ENCODE measurements at regions not wholly inside any gene's neighbourhood (a gene's known extent, or its start where the extent isn't known, plus 50 kb on each side); places are given as distances from the start of the nearest gene placed in this dataset.

DNA sequence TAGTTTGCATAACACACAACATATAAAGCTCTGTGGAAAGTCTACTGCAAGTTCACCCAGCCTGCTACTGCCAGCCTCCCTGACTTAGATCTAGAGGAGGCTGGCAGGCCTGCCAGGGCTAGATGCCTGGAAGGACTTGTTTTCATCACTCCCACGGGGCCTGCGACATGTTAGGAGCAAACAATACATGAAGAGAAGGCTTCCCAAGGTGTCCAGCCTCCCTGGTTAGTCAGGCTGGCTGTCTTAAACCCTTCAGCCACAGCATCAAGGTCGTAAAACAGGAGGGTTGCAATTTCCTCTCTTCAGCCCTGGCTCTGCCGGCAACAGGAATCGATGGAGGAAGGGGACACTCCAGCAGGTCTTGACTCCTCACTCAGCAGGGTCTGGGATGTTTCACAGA lies 104.5 kb downstream of the NGF start:
- ATAC-seq = peak; percentile 31
- intact Hi-C loops (cut with DNase I) = no loop called here
- DNase-seq (ENCODE audit: missing footprints) = no peak

- no peak for DNase-seq (ENCODE audit: missing footprints)
- no peak for ATAC-seq
- intact Hi-C loops (cut with DNase I) = no loop called here
These were observed 107.8 kb downstream of the NGF start for GRCh38 chr1:115230281-115230680.

- DNase-seq (ENCODE audit: missing footprints) (no peak), ATAC-seq (no peak)
- intact Hi-C loops (cut with DNase I) = no loop called here
These were observed 109.0 kb downstream of the NGF start for GRCh38 chr1:115229016-115229415.

GRCh38 chr1:115228191-115228590 lies 109.9 kb downstream of the NGF start:
- no peak for DNase-seq (ENCODE audit: missing footprints)
- intact Hi-C loops (cut with DNase I) = no loop called here
- ATAC-seq = no peak

DNA sequence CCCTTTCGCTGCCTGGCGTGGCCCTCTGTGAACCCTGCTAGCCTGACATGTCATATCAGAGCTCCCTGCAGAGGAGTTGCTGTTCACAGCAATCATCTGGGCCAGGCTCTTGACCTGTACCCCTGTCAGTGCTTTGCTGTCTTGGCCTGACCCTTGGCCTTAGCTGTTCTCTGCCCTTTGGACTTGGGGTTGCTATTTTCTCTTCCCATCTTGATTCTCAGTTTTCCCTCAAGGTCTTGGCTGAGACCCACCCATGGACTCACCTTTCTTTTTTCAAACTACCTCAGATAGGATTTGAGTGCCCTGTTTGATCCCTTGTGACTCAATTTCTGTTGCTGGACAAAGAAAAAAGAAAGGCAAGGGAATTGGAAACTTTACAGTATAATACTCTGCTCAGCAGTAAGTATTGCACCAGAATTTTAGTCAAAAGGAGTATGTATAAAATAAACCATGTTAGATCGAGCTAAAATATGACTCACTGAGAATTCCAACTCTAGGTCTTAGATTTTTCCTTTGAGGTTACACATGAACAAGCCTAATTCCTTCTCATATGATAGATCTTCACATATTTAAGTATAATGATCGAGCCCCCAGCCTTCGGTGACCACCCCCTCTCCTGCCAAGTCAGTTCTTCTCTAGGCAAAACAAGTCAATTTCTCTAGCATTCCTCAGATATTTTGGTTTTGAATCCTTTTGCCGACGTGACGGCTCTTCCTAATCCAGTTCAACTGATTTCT lies 110.5 kb downstream of the NGF start:
- intact Hi-C loops (cut with DNase I) = no loop called here
- ATAC-seq (no peak), DNase-seq (ENCODE audit: missing footprints) (no peak)

- ATAC-seq = no peak
- DNase-seq (ENCODE audit: missing footprints) = no peak
- intact Hi-C loops (cut with DNase I) = no loop called here
These were observed 111.9 kb downstream of the NGF start for GRCh38 chr1:115225993-115226685.

- intact Hi-C loops (cut with DNase I) = no loop called here
- no peak for ATAC-seq
- no peak for DNase-seq (ENCODE audit: missing footprints)
These were observed 113.4 kb downstream of the NGF start for GRCh38 chr1:115224636-115225035.

- no peak for ATAC-seq
These were observed 115.2 kb downstream of the NGF start for GRCh38 chr1:115222616-115223402.

DNA sequence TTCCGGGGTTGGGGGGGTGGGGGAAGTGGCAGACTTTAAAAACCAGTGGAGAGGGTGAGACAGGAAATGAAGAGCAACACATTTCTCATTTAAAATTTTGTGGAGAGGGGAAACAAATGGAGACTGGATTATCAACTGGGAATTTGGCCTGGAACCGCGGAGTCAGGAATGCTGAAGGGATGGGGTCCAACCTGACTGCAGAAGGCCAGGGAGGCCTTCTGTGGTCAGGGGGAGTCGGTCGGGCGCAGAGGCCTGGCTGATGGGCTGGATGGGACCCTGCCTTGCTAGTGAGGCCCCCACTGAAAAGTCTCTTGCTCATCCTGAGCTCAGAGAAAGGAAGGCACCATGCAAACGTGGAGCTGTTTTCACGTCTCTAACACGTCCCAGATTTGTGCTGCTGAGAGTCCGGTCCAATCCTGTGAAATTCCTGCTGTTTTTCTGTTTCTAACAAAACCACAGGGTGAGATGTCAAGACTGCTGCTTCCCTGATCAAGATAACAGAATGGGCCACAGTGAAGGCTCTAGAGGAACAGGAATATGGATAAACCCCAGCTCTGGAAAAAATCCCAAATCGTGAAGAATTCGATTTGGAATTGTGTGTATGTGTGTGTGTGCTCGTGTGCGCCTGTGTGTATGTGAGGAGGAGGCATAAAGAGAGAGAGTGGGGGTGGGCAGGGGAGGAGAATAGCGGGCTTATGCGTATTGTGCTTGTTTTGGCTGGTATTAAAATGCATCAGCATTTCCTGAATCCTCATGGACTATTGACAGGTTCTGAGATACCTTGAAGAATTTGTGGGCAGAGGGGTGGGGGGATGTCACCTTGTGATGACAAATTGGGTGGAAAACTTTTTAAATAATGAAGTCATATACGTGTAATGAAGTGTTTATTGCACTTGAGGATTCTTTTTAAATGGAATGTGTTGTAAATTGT lies 117.4 kb downstream of the NGF start:
- intact Hi-C loops (cut with DNase I) = no loop called here
- DNase-seq (ENCODE audit: missing footprints) = no peak
- ATAC-seq = no peak

More at GRCh38 chr1:115222616-115223402, 115.2 kb downstream of the NGF start:
- intact Hi-C loops (cut with DNase I) = no loop called here
- no peak for DNase-seq (ENCODE audit: missing footprints)

DNA sequence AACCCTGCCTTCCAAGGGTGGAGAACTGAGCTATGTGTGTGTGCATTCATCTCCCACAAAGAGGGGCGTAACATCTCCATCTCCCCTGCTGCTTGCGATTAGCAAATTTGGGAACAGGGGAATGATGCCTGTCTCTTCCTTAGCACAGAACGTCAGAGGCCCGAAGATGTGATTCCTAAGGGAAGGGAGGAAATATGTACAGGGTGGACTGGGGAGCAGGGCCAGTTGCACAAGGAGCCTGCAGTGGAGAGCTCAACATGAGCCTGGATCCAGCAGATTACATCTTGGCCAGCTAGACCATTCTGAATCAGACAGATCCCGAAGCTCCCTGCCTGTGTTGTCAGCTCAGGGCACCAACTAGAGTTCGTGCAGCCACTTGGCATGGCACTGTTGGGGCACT lies 118.1 kb downstream of the NGF start:
- DNase-seq (ENCODE audit: missing footprints) = peak; percentile 68
- intact Hi-C loops (cut with DNase I) = loop anchor here (5.0 to 10.0 kb wide), 2 partner anchors 47 to 115 kb away; partner anchors contain the start of gene NGF
- peak; percentile 86 for ATAC-seq

GRCh38 chr1:115218699-115219098 lies 119.3 kb downstream of the NGF start:
- intact Hi-C loops (cut with DNase I) = loop anchor here (5.0 to 10.0 kb wide), 2 partner anchors 49 to 116 kb away; partner anchors contain the start of gene NGF
- DNase-seq (ENCODE audit: missing footprints) (no peak), ATAC-seq (no peak)

DNA sequence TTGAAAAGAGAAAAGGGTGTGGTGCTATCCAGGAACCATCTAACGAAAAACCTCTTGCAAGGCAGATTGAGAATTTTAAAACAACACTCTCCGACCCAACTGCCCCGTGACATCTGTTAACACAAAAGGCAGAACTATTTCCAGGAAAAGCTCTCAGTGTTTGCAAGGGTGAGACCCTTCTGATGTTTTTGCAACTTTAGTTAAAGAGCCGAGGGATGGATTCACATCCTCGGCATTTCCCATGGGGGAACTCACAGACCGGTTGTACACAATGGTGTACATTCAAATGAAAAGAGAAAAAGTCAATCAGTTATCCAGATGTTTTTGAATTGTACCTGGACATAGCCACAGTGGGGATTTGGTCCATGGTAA lies 120.0 kb downstream of the NGF start:
- ATAC-seq (no peak), DNase-seq (ENCODE audit: missing footprints) (no peak)
- intact Hi-C loops (cut with DNase I) = loop anchor here (5.0 to 10.0 kb wide), 2 partner anchors 49 to 117 kb away; partner anchors contain the start of gene NGF

- ATAC-seq (peak; percentile 79), DNase-seq (ENCODE audit: missing footprints) (no peak)
- intact Hi-C loops (cut with DNase I) = loop anchor here (5.0 to 10.0 kb wide), 2 partner anchors 50 to 117 kb away; partner anchors contain the start of gene NGF
These were observed 120.7 kb downstream of the NGF start for GRCh38 chr1:115217150-115218033.

GRCh38 chr1:115215703-115216521 lies 122.1 kb downstream of the NGF start:
- intact Hi-C loops (cut with DNase I) = loop anchor here (5.0 to 10.0 kb wide), 2 partner anchors 51 to 119 kb away; partner anchors contain the start of gene NGF
- ATAC-seq (peak; percentile 11), DNase-seq (ENCODE audit: missing footprints) (no peak)

DNA sequence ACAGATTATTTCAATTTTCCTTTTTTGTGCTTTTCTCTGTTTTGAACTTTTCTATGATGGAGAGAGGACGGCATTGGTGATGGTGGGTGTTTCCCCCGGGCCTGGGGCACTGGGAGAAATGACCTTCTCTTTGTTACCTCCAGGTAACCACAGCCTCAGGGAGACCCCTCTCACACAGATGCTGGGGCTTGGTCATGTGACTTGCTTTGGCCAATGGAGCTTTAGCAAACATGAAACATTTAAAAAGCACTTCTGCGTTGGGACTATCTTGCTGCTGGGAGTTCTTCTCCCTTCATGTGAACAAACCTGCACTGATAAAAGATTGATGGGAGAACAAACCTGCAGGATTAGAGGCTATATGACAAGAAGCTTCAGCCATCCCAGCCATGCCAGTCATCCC lies 122.9 kb downstream of the NGF start:
- ATAC-seq (no peak), DNase-seq (ENCODE audit: missing footprints) (no peak)
- intact Hi-C loops (cut with DNase I) = loop anchor here (5.0 to 10.0 kb wide), 2 partner anchors 52 to 120 kb away; partner anchors contain the start of gene NGF

DNA sequence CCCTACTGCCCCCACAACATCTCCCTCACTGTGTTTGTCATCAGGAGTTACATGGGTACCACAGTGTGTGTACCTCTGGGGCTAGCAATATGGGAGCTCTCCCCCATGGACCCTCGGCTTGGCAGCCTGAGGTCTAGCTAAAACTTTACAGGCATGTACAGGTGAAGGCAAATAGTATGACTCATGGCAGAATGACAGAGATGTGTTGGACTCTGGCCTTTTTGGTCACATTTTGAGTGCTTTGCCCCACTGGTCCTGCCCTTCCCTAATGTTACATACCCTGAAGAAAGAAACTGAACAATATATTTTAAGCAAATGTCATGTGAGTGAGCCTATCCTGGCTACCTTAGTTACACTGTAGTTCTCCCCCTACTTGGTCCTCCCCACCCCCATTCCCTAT lies 124.0 kb downstream of the NGF start:
- ATAC-seq = no peak
- DNase-seq (ENCODE audit: missing footprints) = no peak
- intact Hi-C loops (cut with DNase I) = loop anchor here (10.0 kb wide), 1 partner anchor 121 kb away; the partner anchor contains the start of gene NGF
